Right lobe of liver (tissue), 6 donors: ENCODE measurements at regions not wholly inside any gene's neighbourhood (a gene's known extent, or its start where the extent isn't known, plus 50 kb on each side); places are given as distances from the start of the nearest gene placed in this dataset.

Experiments
- ATAC-seq, 4 donors: fragments of 200-7000 bp; cut with Tn5 transposase; one replicate each; pipeline ENCODE4 v1.9.1; 2020; ENCODE audit warnings: mild to moderate bottlenecking in 4 of 4, moderate library complexity in 4 of 4
- DNase-seq, 3 donors: peaks; one replicate each; pipeline ENCODE4 v3.0.0-alpha.2; 2020
- H3K27ac ChIP-seq, 3 donors: fragments of 200-600 bp; one replicate each; pipeline ENCODE4 v1.8.0; 2022
- H3K27me3 ChIP-seq, 2 donors: fragments of 200-600 bp; one replicate each; pipeline ENCODE4 v1.8.0; 2022
- H3K36me3 ChIP-seq, 4 donors: fragments of 200-600 bp; sonication (generic) in 1 of 4; one replicate each; pipeline versions ENCODE4 v1.5.1 to v1.8.0; 2017 to 2022; ENCODE audit warnings: control low read depth in 1 of 4
- H3K4me1 ChIP-seq, 4 donors: fragments of 200-600 bp; sonication (generic) in 1 of 4; one replicate each; pipeline versions ENCODE4 v1.5.1 to v1.8.0; 2017 to 2022; ENCODE audit warnings: control low read depth in 1 of 4
- H3K4me3 ChIP-seq, 3 donors: fragments of 200-600 bp; one replicate each; pipeline ENCODE4 v1.8.0; 2022
- H3K9me3 ChIP-seq, 4 donors: fragments of 200-600 bp; sonication (generic) in 1 of 4; one replicate each; pipeline versions ENCODE4 v1.5.1 to v1.8.0; 2017 to 2022; ENCODE audit warnings: control low read depth in 1 of 4
- POLR2A ChIP-seq: fragments of 450-650 bp; IDR thresholded peaks from one replicate; pipeline ENCODE4 v1.6.1; 2017; ENCODE audit warnings: antibody characterized with exemption, mild to moderate bottlenecking
- WGBS: methylation state at CpG from one replicate; pipeline ENCODE4 v1.1.6; 2018; ENCODE audit warnings: low coverage, low lambda C conversion rate; ENCODE audit not compliant: insufficient coverage; ENCODE audit errors: missing lambda C conversion rate; 5-methylcytosine and 5-hydroxymethylcytosine counted together
- intact Hi-C, 2 donors: fragments of 100-400 bp; cut with DNase I; formaldehyde crosslinking; loops; one replicate each; pipeline versions ENCODE4 v1.11.2 to v1.14.1; 2022
- TF ChIP-seq, protein P1 (sequence below), 4 donors: fragments of 200-600 bp in 3 of 4; fragments of 450-650 bp in 1 of 4; IDR thresholded peaks; one replicate each; pipeline versions ENCODE4 v1.5.1 to v1.8.0; 2016 to 2022; ENCODE audit warnings: antibody characterized with exemption in 4 of 4, mild to moderate bottlenecking in 2 of 4
- donor health status: DM: no; HTN: yes; CAD: no.
- donor health status: DM: no; HTN: no; CAD: no.
- donor health status: DM: no; HTN: no; CAD: no.
- donor health status: DM: no; HTN: yes; CAD: no.
- donor health status: DM: no; HTN: yes; CAD: no.

DNA sequence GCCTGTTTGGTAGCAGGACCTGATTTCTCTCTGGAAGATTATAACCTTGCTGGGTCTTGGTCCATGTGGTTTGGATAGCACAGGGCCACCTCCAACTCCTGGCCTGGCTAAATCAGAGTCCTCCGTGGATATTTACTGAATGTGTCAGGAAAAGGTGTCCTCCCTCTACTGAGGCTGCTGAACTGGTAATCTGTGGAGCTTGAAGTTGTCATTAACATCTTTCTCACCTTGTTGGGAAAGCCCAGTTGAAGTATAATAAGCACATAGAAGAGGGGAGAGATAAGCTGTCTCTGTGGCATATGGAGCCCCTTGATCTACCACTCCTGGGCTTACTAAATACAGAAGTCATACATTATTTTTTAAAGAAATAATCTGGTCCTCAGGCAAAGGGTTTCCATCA lies 294.3 kb upstream of the B3GALT2 start:
- WGBS: 50% methylated on average over 1 of the region's 1 CpG

DNA sequence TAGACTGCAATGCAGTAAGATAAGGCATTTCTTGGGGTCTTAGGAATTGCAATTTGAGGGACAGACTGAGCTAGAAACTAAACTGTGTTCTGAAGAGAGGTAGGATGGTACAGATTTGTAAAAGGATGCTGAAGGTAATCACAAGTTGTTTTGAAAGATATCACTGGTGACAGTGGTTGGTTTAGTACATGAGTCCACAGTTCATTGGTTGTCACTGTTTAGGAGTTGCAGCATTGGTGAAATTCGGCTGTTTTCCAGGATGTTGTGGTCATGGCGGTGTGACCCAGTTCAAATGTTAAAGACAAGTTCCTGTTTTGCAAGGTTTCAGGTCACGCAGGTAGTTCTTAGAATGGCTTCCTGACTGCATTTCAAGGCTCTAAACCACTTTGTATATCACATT lies 292.8 kb upstream of the B3GALT2 start:
- Histone ChIP-seq H3K36me3 (no peaks in the 10 kb centered on the region), H3K27ac (no peak overlapping the region), H3K4me3 (no peak overlapping the region), H3K4me1 (no peaks in the 10 kb centered on the region), H3K27me3 (no peaks in the 10 kb centered on the region), H3K9me3 (no peaks in the 10 kb centered on the region)
- no peak for TF ChIP-seq POLR2A
- TF ChIP-seq, protein P1, sequence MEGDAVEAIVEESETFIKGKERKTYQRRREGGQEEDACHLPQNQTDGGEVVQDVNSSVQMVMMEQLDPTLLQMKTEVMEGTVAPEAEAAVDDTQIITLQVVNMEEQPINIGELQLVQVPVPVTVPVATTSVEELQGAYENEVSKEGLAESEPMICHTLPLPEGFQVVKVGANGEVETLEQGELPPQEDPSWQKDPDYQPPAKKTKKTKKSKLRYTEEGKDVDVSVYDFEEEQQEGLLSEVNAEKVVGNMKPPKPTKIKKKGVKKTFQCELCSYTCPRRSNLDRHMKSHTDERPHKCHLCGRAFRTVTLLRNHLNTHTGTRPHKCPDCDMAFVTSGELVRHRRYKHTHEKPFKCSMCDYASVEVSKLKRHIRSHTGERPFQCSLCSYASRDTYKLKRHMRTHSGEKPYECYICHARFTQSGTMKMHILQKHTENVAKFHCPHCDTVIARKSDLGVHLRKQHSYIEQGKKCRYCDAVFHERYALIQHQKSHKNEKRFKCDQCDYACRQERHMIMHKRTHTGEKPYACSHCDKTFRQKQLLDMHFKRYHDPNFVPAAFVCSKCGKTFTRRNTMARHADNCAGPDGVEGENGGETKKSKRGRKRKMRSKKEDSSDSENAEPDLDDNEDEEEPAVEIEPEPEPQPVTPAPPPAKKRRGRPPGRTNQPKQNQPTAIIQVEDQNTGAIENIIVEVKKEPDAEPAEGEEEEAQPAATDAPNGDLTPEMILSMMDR (IDR thresholded peaks at IDR 0.05): no peak
- DNase-seq: peak in 1 of 3 donors; percentile 55
- peak; percentile 19 to 75 (median 56) for ATAC-seq
- 15% methylated on average over 3 of the region's 3 CpGs for whole genome bisulfite sequencing
- intact Hi-C loops: no loop called here

More for the DNA sequence above, 294.3 kb upstream of the B3GALT2 start:
- intact Hi-C loops: no loop called here
- H3K27me3 ChIP-seq: no peaks in the 10 kb centered on the region
- no peak overlapping the region for H3K27ac ChIP-seq
- no peak for DNase-seq
- no peaks in the 10 kb centered on the region for H3K4me1 ChIP-seq
- H3K4me3 ChIP-seq: no peak overlapping the region
- ATAC-seq: no peak
- no peaks in the 10 kb centered on the region for H3K9me3 ChIP-seq
- H3K36me3 ChIP-seq: no peaks in the 10 kb centered on the region
- TF ChIP-seq, protein P1 (IDR thresholded peaks at IDR 0.05): no peak
- TF ChIP-seq POLR2A: no peak

GRCh38 chr1:193476748-193477147 lies 290.3 kb upstream of the B3GALT2 start:
- DNase-seq: no peak
- H3K27me3 ChIP-seq: no peaks in the 10 kb centered on the region
- intact Hi-C loops: no loop called here
- H3K4me3 ChIP-seq: no peak overlapping the region
- WGBS: 89% methylated on average over 6 of the region's 6 CpGs
- no peak for ATAC-seq
- H3K9me3 ChIP-seq: no peaks in the 10 kb centered on the region
- H3K4me1 ChIP-seq: no peaks in the 10 kb centered on the region
- TF ChIP-seq, protein P1 (IDR thresholded peaks at IDR 0.05): no peak
- TF ChIP-seq POLR2A: no peak
- no peak overlapping the region for H3K27ac ChIP-seq
- no peaks in the 10 kb centered on the region for H3K36me3 ChIP-seq

GRCh38 chr1:193473932-193474331 lies 287.5 kb upstream of the B3GALT2 start:
- Histone ChIP-seq H3K4me3 (peak overlapping the region in 2 of 3 donors; percentile 6 to 12), H3K9me3 (no peaks in the 10 kb centered on the region), H3K27ac (no peak overlapping the region), H3K4me1 (no peaks in the 10 kb centered on the region), H3K27me3 (no peaks in the 10 kb centered on the region), H3K36me3 (no peaks in the 10 kb centered on the region)
- DNase-seq: no peak
- WGBS: 34% methylated on average over 4 of the region's 4 CpGs
- TF ChIP-seq, protein P1 (IDR thresholded peaks at IDR 0.05): no peak
- TF ChIP-seq POLR2A: no peak
- intact Hi-C loops: no loop called here
- peak in 2 of 4 donors; percentile 15 to 32 for ATAC-seq

- Histone ChIP-seq H3K27me3 (no peaks in the 10 kb centered on the region), H3K27ac (peak overlapping the region in 2 of 3 donors; percentile 29 to 42), H3K36me3 (no peaks in the 10 kb centered on the region), H3K9me3 (no peaks in the 10 kb centered on the region), H3K4me3 (peak overlapping the region; percentile 6 to 12 (median 6)), H3K4me1 (no peaks in the 10 kb centered on the region)
- intact Hi-C loops: no loop called here
- ATAC-seq: peak; percentile 90 to 98 (median 92)
- 19% methylated on average over 3 of the region's 3 CpGs for WGBS
- no peak for TF ChIP-seq POLR2A
- TF ChIP-seq, protein P1 (IDR thresholded peaks at IDR 0.05): no peak
- peak in 1 of 3 donors; percentile 69 for DNase-seq
Measured at GRCh38 chr1:193472838-193473398, 286.5 kb upstream of the B3GALT2 start.
